ENCODE measurements at regions not wholly inside any gene's neighbourhood (a gene's known extent, or its start where the extent isn't known, plus 50 kb on each side); places are given as distances from the start of the nearest gene placed in this dataset.

DNA sequence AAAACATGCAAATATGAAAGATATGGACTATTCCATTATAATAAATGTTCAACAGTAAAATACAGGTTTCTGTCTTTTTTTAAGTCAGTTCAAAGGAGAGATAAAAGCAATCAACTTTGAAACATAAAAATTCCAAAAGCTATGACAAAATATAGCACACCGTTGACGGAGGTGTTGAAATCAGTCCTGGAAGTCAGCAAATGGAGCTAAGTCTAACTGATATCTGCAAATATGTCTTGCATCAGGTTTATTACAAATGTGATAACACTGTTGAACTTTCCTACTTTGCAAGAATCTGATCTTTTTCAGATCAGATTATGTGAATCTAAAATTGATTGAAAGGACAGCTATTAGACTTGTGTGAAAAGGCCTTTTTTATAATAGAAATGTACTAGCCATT is 300.7 kb downstream of the SHOX2 start (continued):
- TF ChIP-seq, protein P1, sequence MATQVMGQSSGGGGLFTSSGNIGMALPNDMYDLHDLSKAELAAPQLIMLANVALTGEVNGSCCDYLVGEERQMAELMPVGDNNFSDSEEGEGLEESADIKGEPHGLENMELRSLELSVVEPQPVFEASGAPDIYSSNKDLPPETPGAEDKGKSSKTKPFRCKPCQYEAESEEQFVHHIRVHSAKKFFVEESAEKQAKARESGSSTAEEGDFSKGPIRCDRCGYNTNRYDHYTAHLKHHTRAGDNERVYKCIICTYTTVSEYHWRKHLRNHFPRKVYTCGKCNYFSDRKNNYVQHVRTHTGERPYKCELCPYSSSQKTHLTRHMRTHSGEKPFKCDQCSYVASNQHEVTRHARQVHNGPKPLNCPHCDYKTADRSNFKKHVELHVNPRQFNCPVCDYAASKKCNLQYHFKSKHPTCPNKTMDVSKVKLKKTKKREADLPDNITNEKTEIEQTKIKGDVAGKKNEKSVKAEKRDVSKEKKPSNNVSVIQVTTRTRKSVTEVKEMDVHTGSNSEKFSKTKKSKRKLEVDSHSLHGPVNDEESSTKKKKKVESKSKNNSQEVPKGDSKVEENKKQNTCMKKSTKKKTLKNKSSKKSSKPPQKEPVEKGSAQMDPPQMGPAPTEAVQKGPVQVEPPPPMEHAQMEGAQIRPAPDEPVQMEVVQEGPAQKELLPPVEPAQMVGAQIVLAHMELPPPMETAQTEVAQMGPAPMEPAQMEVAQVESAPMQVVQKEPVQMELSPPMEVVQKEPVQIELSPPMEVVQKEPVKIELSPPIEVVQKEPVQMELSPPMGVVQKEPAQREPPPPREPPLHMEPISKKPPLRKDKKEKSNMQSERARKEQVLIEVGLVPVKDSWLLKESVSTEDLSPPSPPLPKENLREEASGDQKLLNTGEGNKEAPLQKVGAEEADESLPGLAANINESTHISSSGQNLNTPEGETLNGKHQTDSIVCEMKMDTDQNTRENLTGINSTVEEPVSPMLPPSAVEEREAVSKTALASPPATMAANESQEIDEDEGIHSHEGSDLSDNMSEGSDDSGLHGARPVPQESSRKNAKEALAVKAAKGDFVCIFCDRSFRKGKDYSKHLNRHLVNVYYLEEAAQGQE (IDR thresholded peaks at IDR 0.05; ENCODE audit: low read depth), result no peak
- TF ChIP-seq ZNF274 (IDR thresholded peaks at IDR 0.05; ENCODE audit: low read depth, low read length) (no peak), EZH2phosphoT487 (IDR thresholded peaks at IDR 0.05; ENCODE audit: borderline replicate concordance) (no peak), EZH2 (IDR thresholded peaks at IDR 0.05) (no peak), EGR1 (IDR thresholded peaks at IDR 0.05; ENCODE audit: low read depth) (no peak), ZFX (IDR thresholded peaks at IDR 0.05) (no peak), ELF1 (IDR thresholded peaks at IDR 0.05; ENCODE audit: borderline replicate concordance, low read depth) (no peak), YY1 (IDR thresholded peaks at IDR 0.05; ENCODE audit: extremely low read depth, insufficient replicate concordance, low read depth, low read length) (no peak)

DNA sequence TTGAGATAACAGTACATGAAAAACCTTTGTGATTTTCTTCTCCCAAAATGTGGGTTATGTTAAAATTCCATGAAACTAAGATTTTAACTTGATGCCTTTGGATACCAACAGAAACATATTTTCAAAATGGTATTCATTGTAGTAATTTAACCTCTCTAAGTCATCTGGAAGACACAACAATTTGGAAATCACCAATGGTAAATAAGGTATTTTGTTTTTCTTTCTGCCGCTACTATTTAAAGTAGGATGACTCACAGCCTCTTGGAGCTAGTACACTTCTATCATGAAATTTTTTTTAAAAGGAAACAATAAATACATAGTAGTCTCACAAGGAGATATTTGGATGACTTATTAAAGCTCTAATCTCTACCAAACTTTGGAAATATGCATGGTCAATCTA is 291.6 kb upstream of the VEPH1 start:
- no peaks in the 10 kb centered on the region for H3K27me3 ChIP-seq (ENCODE audit: insufficient read depth, low read length)
- ATAC-seq (no peak), DNase-seq (ENCODE audit: low read depth, low spot score) (no peak)
- peaks cover 0 to 14% of the 10 kb centered on the region in 2 experiments; a peak in 2 of 4 replicates for H3K4me1 ChIP-seq (ENCODE audit: control insufficient read depth in 1 of 2, insufficient read depth in 2 of 2, low read length in 2 of 2)
- no peak overlapping the region for H3K4me3 ChIP-seq (replicated peaks in 1 of 2; ENCODE audit: low read depth in 1 of 2, low read length in 2 of 2)
- ChIA-PET CTCF (no interaction called here), POLR2A (no interaction called here), RAD21 (ENCODE audit: low non-redundant PET in 1 of 2, low total read pairs in 2 of 2, uncharacterized antibody in 2 of 2, unreplicated experiment in 2 of 2) (no interaction called here)
- H3K79me2 ChIP-seq (ENCODE audit: insufficient read depth, low read length), result no peaks in the 10 kb centered on the region
- H3K9me2 ChIP-seq (ENCODE audit: insufficient read depth), result no peaks in the 10 kb centered on the region
- H3K36me3 ChIP-seq (ENCODE audit: control insufficient read depth in 1 of 2, insufficient read depth in 2 of 2, low read length in 2 of 2), result no peaks in the 10 kb centered on the region
- peak overlapping the region; percentile 37 for H2AFZ ChIP-seq (ENCODE audit: low read depth, low read length, poor library complexity, severe bottlenecking)
- no TSS peak for BruUV-seq (replicated peaks)
- H3K27ac ChIP-seq (ENCODE audit: low read depth, low read length), result no peak overlapping the region
- intact Hi-C loops (cut with micrococcal nuclease), result no loop called here
- no peaks in the 10 kb centered on the region for H4K20me1 ChIP-seq (ENCODE audit: insufficient read depth)
- H3K4me2 ChIP-seq (ENCODE audit: low read length), result peak overlapping the region; percentile 20; the same call in 1 of the 2 replicates
- H3K9me3 ChIP-seq (ENCODE audit: control insufficient read depth in 1 of 2, insufficient read depth in 1 of 2, low read depth in 1 of 2, low read length in 2 of 2), result no peaks in the 10 kb centered on the region
- no peak overlapping the region for H3K9ac ChIP-seq (ENCODE audit: low read length)
- no peak for TF ChIP-seq RAD21 (IDR thresholded peaks at IDR 0.05; ENCODE audit: low read depth)
- no peak for TF ChIP-seq TCF7L2 (IDR thresholded peaks at IDR 0.05; ENCODE audit: borderline replicate concordance, extremely low read depth, insufficient read depth, insufficient read length)
- no peak for TF ChIP-seq CEBPB (IDR thresholded peaks at IDR 0.05; ENCODE audit: low read depth)
- no peak for TF ChIP-seq JUND (IDR thresholded peaks at IDR 0.05)
- no peak for TF ChIP-seq POLR2AphosphoS5 (IDR thresholded peaks at IDR 0.05; ENCODE audit: low read depth, low read length)
- no peak for TF ChIP-seq SP1 (IDR thresholded peaks at IDR 0.05; ENCODE audit: low read depth)
- no peak for TF ChIP-seq FOSL1 (IDR thresholded peaks at IDR 0.05; ENCODE audit: low read depth)
- TF ChIP-seq, protein P2, sequence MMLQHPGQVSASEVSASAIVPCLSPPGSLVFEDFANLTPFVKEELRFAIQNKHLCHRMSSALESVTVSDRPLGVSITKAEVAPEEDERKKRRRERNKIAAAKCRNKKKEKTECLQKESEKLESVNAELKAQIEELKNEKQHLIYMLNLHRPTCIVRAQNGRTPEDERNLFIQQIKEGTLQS (IDR thresholded peaks at IDR 0.05), result no peak
- TF ChIP-seq, protein P3, sequence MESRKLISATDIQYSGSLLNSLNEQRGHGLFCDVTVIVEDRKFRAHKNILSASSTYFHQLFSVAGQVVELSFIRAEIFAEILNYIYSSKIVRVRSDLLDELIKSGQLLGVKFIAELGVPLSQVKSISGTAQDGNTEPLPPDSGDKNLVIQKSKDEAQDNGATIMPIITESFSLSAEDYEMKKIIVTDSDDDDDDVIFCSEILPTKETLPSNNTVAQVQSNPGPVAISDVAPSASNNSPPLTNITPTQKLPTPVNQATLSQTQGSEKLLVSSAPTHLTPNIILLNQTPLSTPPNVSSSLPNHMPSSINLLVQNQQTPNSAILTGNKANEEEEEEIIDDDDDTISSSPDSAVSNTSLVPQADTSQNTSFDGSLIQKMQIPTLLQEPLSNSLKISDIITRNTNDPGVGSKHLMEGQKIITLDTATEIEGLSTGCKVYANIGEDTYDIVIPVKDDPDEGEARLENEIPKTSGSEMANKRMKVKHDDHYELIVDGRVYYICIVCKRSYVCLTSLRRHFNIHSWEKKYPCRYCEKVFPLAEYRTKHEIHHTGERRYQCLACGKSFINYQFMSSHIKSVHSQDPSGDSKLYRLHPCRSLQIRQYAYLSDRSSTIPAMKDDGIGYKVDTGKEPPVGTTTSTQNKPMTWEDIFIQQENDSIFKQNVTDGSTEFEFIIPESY (IDR thresholded peaks at IDR 0.05; ENCODE audit: extremely low read depth, insufficient replicate concordance, low read length), result no peak
- TF ChIP-seq YY1 (IDR thresholded peaks at IDR 0.05; ENCODE audit: extremely low read depth, insufficient replicate concordance, low read depth, low read length), result no peak
- no peak for TF ChIP-seq ZFX (IDR thresholded peaks at IDR 0.05)
- no peak for TF ChIP-seq POLR2A (IDR thresholded peaks at IDR 0.05; ENCODE audit: borderline replicate concordance, extremely low read depth, insufficient read depth, insufficient read length)
- no peak for TF ChIP-seq EZH2phosphoT487 (IDR thresholded peaks at IDR 0.05; ENCODE audit: borderline replicate concordance)
- no peak for TF ChIP-seq EGR1 (IDR thresholded peaks at IDR 0.05; ENCODE audit: low read depth)
- TF ChIP-seq, protein P4, sequence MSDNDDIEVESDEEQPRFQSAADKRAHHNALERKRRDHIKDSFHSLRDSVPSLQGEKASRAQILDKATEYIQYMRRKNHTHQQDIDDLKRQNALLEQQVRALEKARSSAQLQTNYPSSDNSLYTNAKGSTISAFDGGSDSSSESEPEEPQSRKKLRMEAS (IDR thresholded peaks at IDR 0.05), result no peak
- TF ChIP-seq EZH2 (IDR thresholded peaks at IDR 0.05), result no peak
- TF ChIP-seq ELF1 (IDR thresholded peaks at IDR 0.05; ENCODE audit: borderline replicate concordance, low read depth), result no peak
